RWPE2 (cell line): ENCODE measurements at regions not wholly inside any gene's neighbourhood (a gene's known extent, or its start where the extent isn't known, plus 50 kb on each side); places are given as distances from the start of the nearest gene placed in this dataset.
A peak's percentile ranks its signal among the peaks of the same experiment; 100 is the strongest.

Experiments used
- ATAC-seq: fragments of 200-7000 bp; cut with Tn5 transposase; 3 replicates; pipeline ENCODE4 v1.9.1; 2021; ENCODE audit warnings: low read depth
- DNase-seq: peaks from one replicate; pipeline ENCODE4 v3.0.0-alpha.2; 2020; ENCODE audit warnings: low spot score
- H3K27ac ChIP-seq: fragments of 450-650 bp; 2 replicates; pipeline ENCODE4 v1.5.1; 2017; ENCODE audit warnings: mild to moderate bottlenecking; ENCODE audit not compliant: poor library complexity, severe bottlenecking
- H3K27me3 ChIP-seq: fragments of 250-450 bp; sonication (Bioruptor Pico); 2 replicates; pipeline ENCODE4 v1.5.1; 2021; ENCODE audit warnings: mild to moderate bottlenecking, moderate library complexity; ENCODE audit not compliant: insufficient read depth, poor library complexity, severe bottlenecking
- H3K36me3 ChIP-seq: fragments of 250-450 bp; sonication (Bioruptor Pico); 2 replicates; pipeline ENCODE4 v1.5.1; 2020; ENCODE audit warnings: low read depth, mild to moderate bottlenecking, moderate library complexity
- H3K4me1 ChIP-seq: fragments of 250-450 bp; sonication (Bioruptor Pico); 2 replicates; pipeline ENCODE4 v1.5.1; 2021; ENCODE audit warnings: mild to moderate bottlenecking, moderate library complexity; ENCODE audit not compliant: insufficient read depth, poor library complexity, severe bottlenecking
- H3K4me3 ChIP-seq: fragments of 250-450 bp; sonication (Bioruptor Pico); 2 replicates; pipeline ENCODE4 v1.5.1; 2021; ENCODE audit warnings: mild to moderate bottlenecking, moderate library complexity; ENCODE audit not compliant: severe bottlenecking
- H3K9me3 ChIP-seq: fragments of 250-450 bp; sonication (Bioruptor Pico); 2 replicates; pipeline ENCODE4 v1.5.1; 2021; ENCODE audit warnings: mild to moderate bottlenecking, moderate library complexity; ENCODE audit not compliant: severe bottlenecking
- CTCF ChIP-seq: fragments of 450-650 bp; IDR thresholded peaks from one replicate; pipeline ENCODE4 v1.5.1; 2017; ENCODE audit warnings: mild to moderate bottlenecking, moderate library complexity; ENCODE audit not compliant: poor library complexity, severe bottlenecking

- no peak for TF ChIP-seq CTCF
- Histone ChIP-seq H3K27me3 (no peaks in the 10 kb centered on the region), H3K27ac (peak overlapping the region; percentile 96), H3K4me3 (peak overlapping the region; percentile 5), H3K36me3 (no peaks in the 10 kb centered on the region), H3K9me3 (no peaks in the 10 kb centered on the region), H3K4me1 (peaks cover 31% of the 10 kb centered on the region)
- ATAC-seq: peak; percentile 90
- DNase-seq: no peak
Observed at GRCh38 chr9:88197781-88198340, 59.6 kb upstream of the SPATA31C2 start.

GRCh38 chr9:88197016-88197415 is 58.7 kb upstream of the SPATA31C2 start:
- H3K36me3 ChIP-seq: no peaks in the 10 kb centered on the region
- no peaks in the 10 kb centered on the region for H3K27me3 ChIP-seq
- H3K9me3 ChIP-seq: no peaks in the 10 kb centered on the region
- H3K27ac ChIP-seq: peak overlapping the region; percentile 96
- H3K4me3 ChIP-seq: no peak overlapping the region
- DNase-seq: no peak
- no peak for ATAC-seq
- TF ChIP-seq CTCF: no peak
- peaks cover 31% of the 10 kb centered on the region for H3K4me1 ChIP-seq

GRCh38 chr9:88196142-88196790 is 58.0 kb upstream of the SPATA31C2 start:
- no peak for TF ChIP-seq CTCF
- DNase-seq (no peak), ATAC-seq (no peak)
- Histone ChIP-seq H3K27me3 (no peaks in the 10 kb centered on the region), H3K9me3 (no peaks in the 10 kb centered on the region), H3K27ac (peak overlapping the region; percentile 96), H3K4me3 (no peak overlapping the region), H3K36me3 (no peaks in the 10 kb centered on the region), H3K4me1 (peaks cover 31% of the 10 kb centered on the region)

GRCh38 chr9:88193766-88194165 is 55.5 kb upstream of the SPATA31C2 start:
- peaks cover 25% of the 10 kb centered on the region for H3K4me1 ChIP-seq
- no peak for TF ChIP-seq CTCF
- H3K27ac ChIP-seq: no peak overlapping the region
- DNase-seq: no peak
- no peak overlapping the region for H3K4me3 ChIP-seq
- no peaks in the 10 kb centered on the region for H3K9me3 ChIP-seq
- ATAC-seq: no peak
- no peaks in the 10 kb centered on the region for H3K36me3 ChIP-seq
- no peaks in the 10 kb centered on the region for H3K27me3 ChIP-seq

- no peak overlapping the region for H3K27ac ChIP-seq
- no peaks in the 10 kb centered on the region for H3K9me3 ChIP-seq
- no peak for DNase-seq
- H3K27me3 ChIP-seq: no peaks in the 10 kb centered on the region
- H3K36me3 ChIP-seq: no peaks in the 10 kb centered on the region
- no peak overlapping the region for H3K4me3 ChIP-seq
- no peak for ATAC-seq
- TF ChIP-seq CTCF: no peak
- peaks cover 2% of the 10 kb centered on the region for H3K4me1 ChIP-seq
Observed at GRCh38 chr9:88191456-88191855, 53.2 kb upstream of the SPATA31C2 start.
